Kasumi-1 (cell line): ENCODE measurements at regions not wholly inside any gene's neighbourhood (a gene's known extent, or its start where the extent isn't known, plus 50 kb on each side); places are given as distances from the start of the nearest gene placed in this dataset.
"Not testable (repeated sequence)": the region's sequence is repeated elsewhere in the genome, so short reads cannot be mapped to it uniquely, and the experiment has no call there.

Source experiments
- DNase-seq, 2 experiments: peaks; one replicate each; lab custom pipeline; 2025; lab: John Stamatoyannopoulos, UW

DNA sequence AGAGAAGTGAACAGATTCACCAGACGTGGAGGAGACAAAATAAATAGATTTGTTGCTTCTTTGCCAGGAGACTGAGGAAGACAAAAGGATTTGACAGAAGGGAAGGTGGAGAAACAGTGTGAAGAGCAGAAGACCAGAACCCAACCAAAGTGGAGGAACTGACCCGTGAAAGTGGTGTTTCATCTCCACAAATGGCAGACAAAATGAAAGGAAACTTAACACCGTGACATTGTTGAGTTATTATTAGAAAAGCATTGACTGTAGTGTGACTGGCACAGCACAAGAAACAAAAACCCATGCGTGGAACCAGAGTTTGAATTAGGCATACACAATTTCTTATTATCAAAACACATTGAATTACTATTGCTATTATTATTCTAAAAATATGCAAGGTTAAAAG lies 518.1 kb downstream of the TMEM121 start:
- DNase-seq, result no peak

GRCh38 chr14:106044949-106045596 lies 518.7 kb downstream of the TMEM121 start:
- peak; percentile 31 to 32 for DNase-seq

DNA sequence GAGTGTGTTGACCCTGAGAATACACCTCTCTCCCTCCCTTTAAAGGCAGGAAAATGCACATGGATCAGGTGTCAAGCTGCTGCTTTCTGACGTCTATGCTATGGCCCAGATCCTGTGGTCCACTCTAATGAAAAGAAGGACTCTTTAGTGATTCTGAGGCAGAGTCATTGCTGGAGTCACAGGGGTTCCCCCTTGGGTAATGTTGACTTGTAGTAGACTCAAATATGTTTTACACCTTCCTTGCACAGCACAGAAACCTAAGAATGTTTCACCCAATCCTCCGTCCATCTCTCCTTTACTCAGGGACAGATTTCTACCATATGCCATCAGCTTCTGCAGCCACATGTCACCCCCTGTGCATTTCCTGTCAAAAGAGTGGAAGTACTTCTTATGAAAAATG lies 525.4 kb downstream of the TMEM121 start:
- DNase-seq, result no peak

- DNase-seq, result no peak
These were observed 528.9 kb downstream of the TMEM121 start for GRCh38 chr14:106055289-106055688.

- no peak for DNase-seq
These were observed 532.0 kb downstream of the TMEM121 start for GRCh38 chr14:106058342-106058741.

DNA sequence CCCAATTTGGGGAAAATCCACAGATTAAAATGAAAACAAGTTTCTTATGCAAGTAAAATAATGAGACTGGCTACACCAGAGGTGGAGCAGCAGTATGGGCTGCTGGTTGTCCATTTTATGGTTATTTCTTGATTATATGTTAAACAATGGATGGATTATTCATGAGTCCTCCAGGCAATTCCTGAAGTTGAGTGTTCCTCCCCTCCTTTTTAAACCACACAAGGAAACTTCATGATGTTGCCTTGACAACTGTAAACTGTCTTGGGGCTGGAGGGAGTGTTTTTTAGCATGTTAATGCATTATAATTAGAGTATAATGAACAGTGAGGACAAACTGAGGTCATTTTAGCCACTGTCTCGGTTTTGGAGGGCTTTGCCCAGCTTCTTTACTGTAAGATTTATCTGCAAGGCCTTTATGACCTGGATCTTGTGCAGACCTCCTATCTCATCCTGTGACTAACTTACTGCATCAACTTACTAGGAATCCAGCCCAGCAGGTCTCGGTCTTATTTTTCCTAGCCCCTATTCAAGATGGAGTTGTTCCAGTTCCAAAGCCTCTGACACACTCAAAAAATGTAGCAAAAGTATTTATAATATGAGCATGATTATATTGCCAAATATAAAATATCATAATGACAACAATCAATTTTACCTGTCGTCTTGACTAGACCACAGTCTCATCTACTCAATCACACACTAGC lies 534.0 kb downstream of the TMEM121 start:
- no peak for DNase-seq

GRCh38 chr14:106061877-106062500 lies 535.6 kb downstream of the TMEM121 start:
- DNase-seq, result peak in 1 of 2 experiments; percentile 11

GRCh38 chr14:106062502-106063272 lies 536.3 kb downstream of the TMEM121 start:
- no peak for DNase-seq

DNA sequence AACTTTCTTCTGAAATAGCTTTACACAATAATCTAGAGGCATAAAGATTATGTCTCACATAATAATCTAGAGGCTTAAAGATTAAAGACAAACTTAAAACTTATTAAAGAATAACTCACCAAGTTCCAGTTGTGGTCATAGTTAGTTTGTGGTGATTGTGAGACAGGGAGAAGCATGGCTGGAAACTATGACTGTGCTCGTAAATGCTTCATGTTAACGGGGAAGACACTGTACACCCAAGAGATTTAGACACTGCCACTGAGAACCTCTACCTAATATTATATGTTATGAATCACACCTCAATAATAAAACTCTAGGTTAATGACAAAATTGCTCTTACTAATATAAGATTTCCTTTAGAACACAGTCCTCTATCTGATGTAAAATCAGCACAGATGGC lies 541.6 kb downstream of the TMEM121 start:
- no peak for DNase-seq

DNA sequence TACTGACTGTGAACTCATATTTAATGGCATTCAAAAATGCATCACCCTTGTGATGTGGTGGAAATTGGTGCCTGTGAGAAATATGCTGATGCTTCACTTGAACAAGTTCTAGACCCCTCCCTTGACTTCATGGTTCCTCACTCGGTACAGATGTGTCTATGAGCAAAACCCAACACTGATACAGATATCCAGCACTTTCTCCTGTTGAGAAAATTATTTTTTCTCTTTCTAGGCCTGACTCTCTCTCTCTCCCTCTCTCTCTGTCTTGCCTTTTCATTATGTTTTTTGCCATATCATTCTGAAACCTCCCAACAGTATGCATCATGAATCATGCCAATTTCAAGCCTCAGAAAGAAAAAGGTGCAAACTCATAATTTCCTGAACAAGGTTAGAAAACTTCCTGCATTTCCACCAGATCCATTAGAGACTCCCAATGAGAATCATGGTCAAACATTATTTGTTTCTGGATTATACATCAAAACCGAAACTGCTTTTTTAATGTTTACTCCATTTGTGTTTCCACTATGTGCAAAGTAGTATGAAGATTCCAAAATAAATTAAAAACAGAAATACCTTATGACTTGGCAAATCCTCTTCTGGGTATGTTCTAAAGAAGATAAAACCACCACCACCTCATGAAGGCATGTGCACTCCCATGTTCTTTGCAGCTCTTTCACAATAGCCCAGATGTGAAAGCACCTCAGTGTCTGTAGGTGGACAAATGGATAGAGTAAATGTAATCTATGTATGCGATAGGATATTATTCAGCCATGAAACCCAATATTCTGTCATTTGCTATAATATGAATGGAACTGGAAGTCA lies 543.6 kb downstream of the TMEM121 start:
- no peak for DNase-seq

- peak in 1 of 2 experiments; percentile 3 for DNase-seq
These were observed 554.5 kb downstream of the TMEM121 start for GRCh38 chr14:106080922-106081321.

GRCh38 chr14:106081721-106082120 lies 555.3 kb downstream of the TMEM121 start:
- not testable (repeated sequence) for DNase-seq

- no peak for DNase-seq
These were observed 556.7 kb downstream of the TMEM121 start for GRCh38 chr14:106083082-106083481.

GRCh38 chr14:106087837-106088236 lies 561.5 kb downstream of the TMEM121 start:
- DNase-seq, result no peak

GRCh38 chr14:106088860-106089259 lies 562.5 kb downstream of the TMEM121 start:
- not testable (repeated sequence) for DNase-seq

DNA sequence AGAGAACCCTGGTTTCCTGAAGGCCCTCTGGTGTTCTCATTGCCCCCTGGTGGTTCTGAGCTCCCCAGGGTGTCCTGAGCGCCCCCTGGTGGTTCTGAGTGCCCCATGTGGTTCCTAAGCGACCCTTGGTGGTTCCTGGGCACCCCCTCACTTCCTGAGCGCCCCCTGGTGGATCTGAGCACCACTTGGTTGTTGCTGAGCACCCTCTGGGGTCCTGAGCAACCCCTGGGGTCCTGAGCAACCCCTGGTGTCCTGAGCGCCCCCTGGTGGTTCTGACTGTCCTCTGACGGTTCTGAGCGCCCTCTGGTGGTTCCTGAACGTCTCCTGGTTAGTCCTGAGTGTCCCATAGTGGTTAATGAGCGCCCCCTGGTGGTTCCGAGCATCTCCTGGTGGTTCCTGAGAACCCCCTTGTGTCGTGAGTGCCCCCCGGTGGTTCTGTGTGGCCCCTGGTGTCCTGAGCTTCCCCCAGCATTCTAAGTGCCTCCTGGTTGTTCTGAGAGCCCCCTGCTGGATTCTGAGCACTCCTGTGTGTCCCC lies 568.3 kb downstream of the TMEM121 start:
- DNase-seq, result no peak

- no peak for DNase-seq
These were observed 581.3 kb downstream of the TMEM121 start for GRCh38 chr14:106107703-106108102.

GRCh38 chr14:106109337-106109736 lies 583.0 kb downstream of the TMEM121 start:
- no peak for DNase-seq

DNA sequence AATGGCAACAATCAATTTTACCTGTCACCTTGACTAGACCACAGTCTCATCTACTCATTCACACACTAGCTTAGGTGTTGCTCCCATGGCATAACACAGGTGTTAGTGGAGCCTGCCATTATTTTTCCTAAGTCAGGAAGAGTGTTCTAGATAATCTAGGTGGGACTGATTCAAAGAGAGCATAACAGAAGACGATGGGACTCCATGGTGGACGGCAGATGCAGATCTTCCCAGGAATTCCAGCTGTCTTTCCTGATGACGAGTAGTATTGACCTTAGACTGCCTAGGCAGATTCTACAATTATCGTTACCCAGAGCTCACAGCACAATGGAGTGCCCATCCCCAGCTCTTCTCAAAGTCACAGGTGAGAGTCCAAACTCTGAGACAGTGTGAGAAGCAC lies 589.0 kb downstream of the TMEM121 start:
- DNase-seq, result no peak

- not testable (repeated sequence) for DNase-seq
These were observed 590.1 kb downstream of the TMEM121 start for GRCh38 chr14:106116339-106116930.

DNA sequence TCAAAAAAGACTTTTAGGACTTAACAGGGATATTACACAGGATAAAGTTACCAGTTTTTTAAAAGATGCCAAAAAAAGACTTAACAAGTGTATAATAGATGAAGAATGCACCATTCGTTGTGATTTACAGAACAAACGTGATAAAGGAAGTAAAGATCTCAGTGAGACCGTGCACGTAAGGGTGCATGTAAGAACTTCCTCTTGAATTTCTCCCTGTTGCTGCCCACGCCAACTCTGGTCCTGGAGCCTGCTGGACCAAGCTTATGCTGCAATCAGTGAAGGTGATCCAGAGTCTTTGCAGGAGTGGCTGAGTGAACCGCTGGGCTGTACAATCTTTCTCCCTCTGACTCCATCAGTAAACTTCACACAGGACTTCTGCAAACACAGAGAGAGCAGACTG lies 593.7 kb downstream of the TMEM121 start:
- DNase-seq, result peak in 1 of 2 experiments; percentile 26
